ENCODE measurements at regions not wholly inside any gene's neighbourhood (a gene's known extent, or its start where the extent isn't known, plus 50 kb on each side); places are given as distances from the start of the nearest gene placed in this dataset.

DNA sequence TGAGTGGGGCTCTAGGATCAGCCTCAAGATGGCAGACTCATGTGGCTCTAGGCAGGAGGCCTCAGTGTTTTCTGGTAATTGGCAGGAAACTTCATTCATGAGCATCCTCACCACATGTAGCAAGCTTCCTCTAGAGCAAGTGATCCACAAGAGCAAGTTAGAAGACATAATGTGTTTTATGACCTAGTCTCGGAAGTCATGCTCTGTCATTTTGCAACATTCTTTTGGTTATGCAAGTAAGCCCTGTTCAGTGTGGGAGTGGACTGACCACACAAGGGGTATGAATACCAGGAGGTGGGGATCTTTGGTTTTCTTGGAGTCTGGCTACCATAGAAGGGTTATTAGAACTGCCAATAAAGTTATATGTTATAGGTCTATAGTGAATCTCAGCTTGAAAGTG lies 66.8 kb upstream of the STK39 start:
- DNase-seq (ENCODE audit: low read depth), result no peak
- TF ChIP-seq, protein P1, sequence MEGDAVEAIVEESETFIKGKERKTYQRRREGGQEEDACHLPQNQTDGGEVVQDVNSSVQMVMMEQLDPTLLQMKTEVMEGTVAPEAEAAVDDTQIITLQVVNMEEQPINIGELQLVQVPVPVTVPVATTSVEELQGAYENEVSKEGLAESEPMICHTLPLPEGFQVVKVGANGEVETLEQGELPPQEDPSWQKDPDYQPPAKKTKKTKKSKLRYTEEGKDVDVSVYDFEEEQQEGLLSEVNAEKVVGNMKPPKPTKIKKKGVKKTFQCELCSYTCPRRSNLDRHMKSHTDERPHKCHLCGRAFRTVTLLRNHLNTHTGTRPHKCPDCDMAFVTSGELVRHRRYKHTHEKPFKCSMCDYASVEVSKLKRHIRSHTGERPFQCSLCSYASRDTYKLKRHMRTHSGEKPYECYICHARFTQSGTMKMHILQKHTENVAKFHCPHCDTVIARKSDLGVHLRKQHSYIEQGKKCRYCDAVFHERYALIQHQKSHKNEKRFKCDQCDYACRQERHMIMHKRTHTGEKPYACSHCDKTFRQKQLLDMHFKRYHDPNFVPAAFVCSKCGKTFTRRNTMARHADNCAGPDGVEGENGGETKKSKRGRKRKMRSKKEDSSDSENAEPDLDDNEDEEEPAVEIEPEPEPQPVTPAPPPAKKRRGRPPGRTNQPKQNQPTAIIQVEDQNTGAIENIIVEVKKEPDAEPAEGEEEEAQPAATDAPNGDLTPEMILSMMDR (IDR thresholded peaks at IDR 0.05; ENCODE audit: control insufficient read depth, insufficient read depth, low read depth, low read length, missing control alignments), result no peak
- no peak overlapping the region for H3K4me3 ChIP-seq (ENCODE audit: control insufficient read depth, low read depth, low read length)

DNA sequence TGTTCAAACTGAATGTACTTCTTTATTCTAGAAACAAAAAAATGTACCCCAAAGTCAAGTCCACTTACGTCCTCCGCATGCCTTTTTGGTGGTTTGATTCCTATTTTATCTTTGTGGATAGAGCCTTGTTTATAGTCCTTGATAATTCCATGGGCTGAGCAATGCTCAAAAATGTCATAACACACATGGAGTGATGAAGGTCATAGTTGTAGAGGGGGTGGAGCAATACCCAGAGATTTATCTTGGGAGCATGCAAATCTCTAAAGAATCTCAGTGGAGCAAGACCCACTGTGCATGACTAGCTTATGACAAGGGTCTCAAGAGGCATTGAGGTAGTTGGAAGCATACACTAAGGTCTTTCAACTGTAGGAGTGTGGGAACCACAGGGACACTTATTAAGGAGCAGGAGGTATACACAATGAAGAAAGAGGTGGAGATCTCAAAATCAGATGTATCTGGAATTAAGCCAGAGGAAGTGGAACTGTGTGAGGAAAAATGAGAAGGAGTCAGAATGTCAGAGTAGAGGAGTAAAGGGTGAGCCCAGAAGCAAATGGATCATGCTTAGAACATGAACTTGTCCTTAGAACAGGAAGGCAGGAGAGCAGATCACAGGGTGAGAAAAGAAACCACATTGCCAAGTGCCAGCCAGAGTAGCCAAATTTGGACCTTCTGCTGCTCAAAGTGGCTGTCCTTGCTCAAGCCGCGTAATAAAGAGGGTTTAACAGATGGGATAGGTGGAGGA lies 68.1 kb upstream of the STK39 start:
- no peak overlapping the region for H3K4me3 ChIP-seq (ENCODE audit: control insufficient read depth, low read depth, low read length)
- no peak for DNase-seq (ENCODE audit: low read depth)
- TF ChIP-seq, protein P1 (IDR thresholded peaks at IDR 0.05; ENCODE audit: control insufficient read depth, insufficient read depth, low read depth, low read length, missing control alignments), result no peak

DNA sequence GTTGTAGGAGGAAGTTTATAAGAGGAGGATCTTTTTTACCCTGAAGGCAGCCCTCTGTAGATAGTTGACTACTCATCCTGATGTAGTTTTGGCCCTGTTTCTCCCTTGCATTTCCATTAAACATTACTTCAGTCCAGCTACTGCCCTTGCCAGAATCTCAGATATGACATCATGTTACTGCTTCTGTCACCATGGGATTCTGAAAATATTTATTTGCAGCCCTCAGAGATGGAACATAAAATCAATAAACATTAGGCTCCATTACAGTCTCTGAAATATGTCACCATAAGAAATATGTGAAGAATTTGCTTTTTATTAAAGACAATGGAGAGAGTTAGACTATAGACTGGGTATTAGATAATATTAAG lies 68.7 kb upstream of the STK39 start:
- TF ChIP-seq, protein P1 (IDR thresholded peaks at IDR 0.05; ENCODE audit: control insufficient read depth, insufficient read depth, low read depth, low read length, missing control alignments), result no peak
- H3K4me3 ChIP-seq (ENCODE audit: control insufficient read depth, low read depth, low read length), result no peak overlapping the region
- no peak for DNase-seq (ENCODE audit: low read depth)

DNA sequence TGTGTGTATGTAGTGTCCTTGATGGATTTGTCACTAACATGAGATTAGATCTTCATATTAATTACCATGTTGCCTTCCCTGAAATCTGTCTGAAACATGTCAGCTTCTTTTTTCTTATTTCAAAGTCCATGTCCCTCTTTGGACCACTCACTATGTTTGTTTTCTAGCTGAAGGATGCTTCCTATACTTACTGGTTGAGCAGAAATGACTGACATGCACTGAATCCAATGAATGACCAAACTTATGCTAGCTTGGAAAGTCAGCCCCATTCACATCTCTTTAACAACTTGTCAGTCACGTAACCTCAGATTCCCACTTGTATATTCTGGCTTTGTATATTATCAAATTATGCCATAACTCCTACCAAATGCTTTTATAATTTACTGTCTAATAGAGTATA lies 69.9 kb upstream of the STK39 start:
- no peak overlapping the region for H3K4me3 ChIP-seq (ENCODE audit: control insufficient read depth, low read depth, low read length)
- no peak for DNase-seq (ENCODE audit: low read depth)
- TF ChIP-seq, protein P1 (IDR thresholded peaks at IDR 0.05; ENCODE audit: control insufficient read depth, insufficient read depth, low read depth, low read length, missing control alignments), result no peak

DNA sequence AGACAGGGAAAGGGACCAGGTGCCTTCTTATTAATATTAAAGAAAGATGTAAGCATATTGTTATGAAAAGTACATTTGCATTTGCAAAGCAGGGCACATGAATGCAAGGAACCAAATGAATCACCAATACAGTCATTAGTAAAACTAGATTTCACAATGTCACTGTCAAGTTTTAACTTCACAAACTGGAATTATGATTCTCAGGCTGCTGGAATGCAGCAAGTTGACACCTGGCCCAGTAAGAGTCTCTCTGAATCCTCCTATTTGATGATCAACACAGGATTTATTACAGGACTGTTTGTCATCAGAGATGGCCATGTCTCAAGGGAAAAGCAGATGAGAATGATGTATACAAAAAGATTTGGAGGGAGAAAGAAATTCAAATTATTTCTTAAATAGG lies 72.9 kb upstream of the STK39 start:
- DNase-seq (ENCODE audit: low read depth), result no peak
- TF ChIP-seq, protein P1 (IDR thresholded peaks at IDR 0.05; ENCODE audit: control insufficient read depth, insufficient read depth, low read depth, low read length, missing control alignments), result no peak
- H3K4me3 ChIP-seq (ENCODE audit: control insufficient read depth, low read depth, low read length), result no peak overlapping the region

DNA sequence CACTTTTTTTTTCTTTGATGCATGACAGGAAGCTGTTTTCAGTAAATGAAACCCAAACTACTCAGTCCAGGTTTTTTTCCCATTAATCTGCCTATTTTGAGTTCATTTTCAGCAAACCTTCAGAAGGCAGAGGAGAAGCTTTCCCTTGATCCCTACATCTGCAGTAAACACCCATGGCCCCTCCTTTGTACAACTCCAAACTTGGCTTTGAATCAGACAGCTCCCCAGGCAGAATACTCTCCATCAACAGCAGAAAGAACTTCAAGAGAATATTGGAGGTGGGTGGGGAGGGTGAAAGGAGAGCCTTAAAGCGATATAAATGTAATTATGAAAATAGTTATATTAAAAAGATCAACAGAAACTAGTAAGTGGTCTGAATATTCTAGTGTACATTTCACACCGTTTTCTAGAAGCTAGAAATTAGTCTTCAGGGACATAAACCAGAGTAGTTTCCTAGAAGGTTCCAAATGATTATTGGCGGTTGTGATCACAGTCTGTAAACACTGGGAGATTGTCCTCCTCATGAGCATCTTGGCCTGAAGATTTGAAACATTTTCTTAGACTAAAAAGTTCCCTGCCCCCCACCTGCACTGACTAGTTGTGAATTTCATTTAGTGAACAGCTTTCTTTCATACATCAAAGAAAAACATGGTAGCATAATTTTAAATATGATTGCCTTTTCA lies 75.1 kb upstream of the STK39 start:
- TF ChIP-seq, protein P1 (IDR thresholded peaks at IDR 0.05; ENCODE audit: control insufficient read depth, insufficient read depth, low read depth, low read length, missing control alignments), result no peak
- no peak for DNase-seq (ENCODE audit: low read depth)
- H3K4me3 ChIP-seq (ENCODE audit: control insufficient read depth, low read depth, low read length), result no peak overlapping the region

Data from AG09309 (cell line).